GM12878 (cell line): ENCODE measurements at regions not wholly inside any gene's neighbourhood (a gene's known extent, or its start where the extent isn't known, plus 50 kb on each side); places are given as distances from the start of the nearest gene placed in this dataset.

Experiments
- ATAC-seq: fragments of 200-7000 bp; cut with Tn5 transposase; 3 replicates; pipeline ENCODE4 v1.9.1; 2020; ENCODE audit warnings: mild to moderate bottlenecking, moderate library complexity
- BruUV-seq: library from RNA; stranded (reverse); fragments of 400-500 nt; replicated peaks from 2 replicates; lab custom pipeline; 2021; lab: Mats Ljungman, UMichigan
- CTCF ChIA-PET: fragments of 300-600 bp; sonication (Branson Sonifier 250); formaldehyde crosslinking; extraction: SDS; loops from one replicate; lab custom pipeline; 2021; ENCODE audit warnings: inconsistent platforms; lab: Yijun Ruan, JAX
- POLR2A ChIA-PET: fragments of 350-600 bp; formaldehyde crosslinking; extraction: SDS; loops from one replicate; lab custom pipeline; 2021; ENCODE audit warnings: inconsistent platforms; lab: Charles Lee
- RAD21 ChIA-PET: fragments of 300-600 bp; sonication (Branson Sonifier 250); formaldehyde crosslinking; loops from one replicate; lab custom pipeline; 2023; ENCODE audit warnings: antibody characterized with exemption; ENCODE audit not compliant: unreplicated experiment; lab: Charles Lee
- SMC1A ChIA-PET: fragments of 300-600 bp; sonication (Branson Sonifier 250); formaldehyde crosslinking; loops from one replicate; lab custom pipeline; 2023; ENCODE audit not compliant: unreplicated experiment, uncharacterized antibody; lab: Charles Lee
- DNase-seq: peaks from one replicate; pipeline ENCODE4 v3.0.0-alpha.2; 2011; ENCODE audit warnings: low read depth, low spot score
- FAIRE-seq: peaks from 3 replicates; lab custom pipeline; 2011; peaks lifted over from hg19 to GRCh38; lab: Jason Lieb, UNC
- H2AFZ ChIP-seq: 2 replicates; pipeline ENCODE4 v1.6.0; 2011; ENCODE audit warnings: low read depth, low read length, control low read depth; ENCODE audit not compliant: control insufficient read depth
- H3K27ac ChIP-seq: 2 replicates; pipeline ENCODE4 v1.5.1; 2011; ENCODE audit warnings: control low read depth; ENCODE audit not compliant: control insufficient read depth, insufficient read depth
- H3K27me3 ChIP-seq, 2 experiments: replicated peaks in 1 of 2; 2 replicates each; pipeline versions ENCODE4 v1.6.0 to v1.6.1; 2011; ENCODE audit warnings: low read length in 1 of 2; ENCODE audit not compliant: control insufficient read depth in 2 of 2, insufficient read depth in 2 of 2
- H3K36me3 ChIP-seq, 2 experiments: 2 replicates each; pipeline ENCODE4 v1.5.1; 2011; ENCODE audit warnings: low read length in 1 of 2; ENCODE audit not compliant: control insufficient read depth in 2 of 2, insufficient read depth in 2 of 2
- H3K4me1 ChIP-seq: 2 replicates; pipeline ENCODE4 v1.6.1; 2011; ENCODE audit warnings: mild to moderate bottlenecking, low read length, moderate library complexity, mixed read lengths; ENCODE audit not compliant: control insufficient read depth, insufficient read depth
- H3K4me2 ChIP-seq: 2 replicates; pipeline ENCODE4 v1.6.0; 2011; ENCODE audit warnings: control low read depth; ENCODE audit not compliant: control insufficient read depth, insufficient read depth
- H3K4me3 ChIP-seq: fragments of 200-600 bp; sonication (generic); 2 replicates; pipeline ENCODE4 v1.5.1; 2016
- H3K79me2 ChIP-seq: 2 replicates; pipeline ENCODE4 v1.6.0; 2011; ENCODE audit warnings: low read length; ENCODE audit not compliant: control insufficient read depth, insufficient read depth
- H3K9ac ChIP-seq: 2 replicates; pipeline ENCODE4 v1.8.0; 2011; ENCODE audit warnings: low read length, control low read depth, mixed read lengths; ENCODE audit not compliant: control insufficient read depth, insufficient read depth
- H3K9me3 ChIP-seq: replicated peaks from 3 replicates; pipeline ENCODE4 v1.5.1; 2011; ENCODE audit warnings: mild to moderate bottlenecking, low read length; ENCODE audit not compliant: control insufficient read depth, insufficient read depth
- H4K20me1 ChIP-seq: 2 replicates; pipeline ENCODE4 v1.6.0; 2011; ENCODE audit not compliant: control insufficient read depth, insufficient read depth
- ATF2 ChIP-seq: IDR thresholded peaks from 2 replicates; pipeline ENCODE4 v1.6.1; 2012; ENCODE audit warnings: low read length, inconsistent platforms
- ATF7 ChIP-seq: fragments of 450-650 bp; IDR thresholded peaks from 2 replicates; pipeline ENCODE4 v1.6.1; 2016; ENCODE audit warnings: low read depth, mild to moderate bottlenecking
- CHD1 ChIP-seq: IDR thresholded peaks from 2 replicates; pipeline ENCODE4 v1.6.1; 2012; ENCODE audit warnings: low read depth, low read length, improper control_type of control experiment
- IRF5 ChIP-seq: fragments of 450-650 bp; IDR thresholded peaks from 2 replicates; pipeline ENCODE4 v1.6.1; 2017; ENCODE audit warnings: borderline replicate concordance
- MLLT1 ChIP-seq: fragments of 450-650 bp; IDR thresholded peaks from 2 replicates; pipeline ENCODE4 v1.6.1; 2016; ENCODE audit warnings: mild to moderate bottlenecking
- MTA2 ChIP-seq: fragments of 450-650 bp; IDR thresholded peaks from 2 replicates; pipeline ENCODE4 v1.6.1; 2016; ENCODE audit warnings: low read depth, mild to moderate bottlenecking, moderate library complexity
- RCOR1 ChIP-seq: conservative IDR thresholded peaks from 2 replicates; pipeline ENCODE4 v1.6.1; 2012; ENCODE audit warnings: low read depth, low read length, improper control_type of control experiment
- SIX5 ChIP-seq: IDR thresholded peaks from 2 replicates; pipeline ENCODE4 v1.6.1; 2011; ENCODE audit warnings: mild to moderate bottlenecking, low read depth, low read length, moderate library complexity; ENCODE audit not compliant: severe bottlenecking
- SMAD5 ChIP-seq: IDR thresholded peaks from 2 replicates; pipeline ENCODE4 v1.6.1; 2016; ENCODE audit warnings: antibody characterized with exemption, low read depth
- SPI1 ChIP-seq: IDR thresholded peaks from 2 replicates; pipeline ENCODE4 v1.6.1; 2011; ENCODE audit warnings: low read depth, mild to moderate bottlenecking, low read length, moderate library complexity, borderline replicate concordance; ENCODE audit not compliant: insufficient read depth
- YBX1 ChIP-seq: fragments of 450-650 bp; IDR thresholded peaks from 2 replicates; pipeline ENCODE4 v1.6.1; 2016; ENCODE audit warnings: antibody characterized with exemption
- WGBS: methylation state at CpG from one replicate; pipeline ENCODE4 v1.1.6; 2016; ENCODE audit warnings: low lambda C conversion rate; ENCODE audit not compliant: insufficient replicate concordance, insufficient coverage; ENCODE audit errors: missing lambda C conversion rate; 5-methylcytosine and 5-hydroxymethylcytosine counted together
- in situ Hi-C: fragments of 300-500 bp; cut with MboI; formaldehyde crosslinking; loops from 9 replicates; pipeline ENCODE4 v1.14.3; 2018; ENCODE audit warnings: mixed read lengths
- intact Hi-C: fragments of 100-400 bp; cut with micrococcal nuclease; formaldehyde crosslinking; loops from one replicate; pipeline ENCODE4 v1.14.2; 2022; ENCODE audit not compliant: unreplicated experiment
- TF ChIP-seq, protein P1 (sequence below): IDR thresholded peaks from 2 replicates; pipeline ENCODE4 v1.6.1; 2012; ENCODE audit warnings: improper control_type of control experiment, low read depth, low read length; ENCODE audit not compliant: insufficient replicate concordance

GRCh38 chr3:116929505-116930222, 220.1 kb downstream of the TUSC7 start (continued):
- no peak for TF ChIP-seq IRF5
- TF ChIP-seq SPI1: no peak

DNA sequence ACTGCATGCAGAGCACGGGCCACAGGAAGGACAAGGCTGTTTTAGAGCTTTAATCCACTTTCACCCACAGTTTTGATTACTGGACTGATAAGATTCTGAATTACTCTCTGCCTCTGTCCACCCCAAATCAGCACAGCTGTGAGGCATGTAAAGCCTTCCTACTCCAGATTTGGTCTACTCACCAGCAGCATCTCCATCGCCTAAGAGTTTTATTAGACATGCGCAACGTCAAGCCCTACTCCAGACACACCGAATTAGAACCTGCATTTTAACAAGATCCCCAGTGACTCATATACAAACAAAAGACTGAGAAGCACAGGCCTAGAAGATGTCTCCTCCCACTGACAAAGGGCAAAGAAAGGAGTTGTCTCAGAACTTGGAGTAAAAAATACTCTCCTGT, 221.2 kb downstream of the TUSC7 start:
- H3K79me2 ChIP-seq: no peaks in the 10 kb centered on the region
- H3K4me2 ChIP-seq: no peak overlapping the region
- ChIA-PET RAD21 (no interaction called here), CTCF (no interaction called here), POLR2A (no interaction called here), SMC1A (interaction anchor here (1.4 kb wide), 1 partner anchor 9 kb away, joined by 4 read pairs; no protein-coding TSS in a partner anchor)
- no peaks in the 10 kb centered on the region; a peak in 1 of 4 replicates for H3K27me3 ChIP-seq
- no peak overlapping the region for H3K9ac ChIP-seq
- H3K4me3 ChIP-seq: no peak overlapping the region
- H3K27ac ChIP-seq: no peak overlapping the region
- no peaks in the 10 kb centered on the region for H4K20me1 ChIP-seq
- in situ Hi-C loops (no loop called here), intact Hi-C loops (no loop called here)
- 72% methylated on average over 5 of the region's 5 CpGs for WGBS
- H3K9me3 ChIP-seq: no peaks in the 10 kb centered on the region
- no peak overlapping the region for H2AFZ ChIP-seq
- DNase-seq (no peak), ATAC-seq (no peak), FAIRE-seq (no peak)
- no TSS peak for BruUV-seq
- H3K36me3 ChIP-seq: no peaks in the 10 kb centered on the region
- no peaks in the 10 kb centered on the region; the same call in 1 of the 2 replicates for H3K4me1 ChIP-seq
- TF ChIP-seq, protein P1, sequence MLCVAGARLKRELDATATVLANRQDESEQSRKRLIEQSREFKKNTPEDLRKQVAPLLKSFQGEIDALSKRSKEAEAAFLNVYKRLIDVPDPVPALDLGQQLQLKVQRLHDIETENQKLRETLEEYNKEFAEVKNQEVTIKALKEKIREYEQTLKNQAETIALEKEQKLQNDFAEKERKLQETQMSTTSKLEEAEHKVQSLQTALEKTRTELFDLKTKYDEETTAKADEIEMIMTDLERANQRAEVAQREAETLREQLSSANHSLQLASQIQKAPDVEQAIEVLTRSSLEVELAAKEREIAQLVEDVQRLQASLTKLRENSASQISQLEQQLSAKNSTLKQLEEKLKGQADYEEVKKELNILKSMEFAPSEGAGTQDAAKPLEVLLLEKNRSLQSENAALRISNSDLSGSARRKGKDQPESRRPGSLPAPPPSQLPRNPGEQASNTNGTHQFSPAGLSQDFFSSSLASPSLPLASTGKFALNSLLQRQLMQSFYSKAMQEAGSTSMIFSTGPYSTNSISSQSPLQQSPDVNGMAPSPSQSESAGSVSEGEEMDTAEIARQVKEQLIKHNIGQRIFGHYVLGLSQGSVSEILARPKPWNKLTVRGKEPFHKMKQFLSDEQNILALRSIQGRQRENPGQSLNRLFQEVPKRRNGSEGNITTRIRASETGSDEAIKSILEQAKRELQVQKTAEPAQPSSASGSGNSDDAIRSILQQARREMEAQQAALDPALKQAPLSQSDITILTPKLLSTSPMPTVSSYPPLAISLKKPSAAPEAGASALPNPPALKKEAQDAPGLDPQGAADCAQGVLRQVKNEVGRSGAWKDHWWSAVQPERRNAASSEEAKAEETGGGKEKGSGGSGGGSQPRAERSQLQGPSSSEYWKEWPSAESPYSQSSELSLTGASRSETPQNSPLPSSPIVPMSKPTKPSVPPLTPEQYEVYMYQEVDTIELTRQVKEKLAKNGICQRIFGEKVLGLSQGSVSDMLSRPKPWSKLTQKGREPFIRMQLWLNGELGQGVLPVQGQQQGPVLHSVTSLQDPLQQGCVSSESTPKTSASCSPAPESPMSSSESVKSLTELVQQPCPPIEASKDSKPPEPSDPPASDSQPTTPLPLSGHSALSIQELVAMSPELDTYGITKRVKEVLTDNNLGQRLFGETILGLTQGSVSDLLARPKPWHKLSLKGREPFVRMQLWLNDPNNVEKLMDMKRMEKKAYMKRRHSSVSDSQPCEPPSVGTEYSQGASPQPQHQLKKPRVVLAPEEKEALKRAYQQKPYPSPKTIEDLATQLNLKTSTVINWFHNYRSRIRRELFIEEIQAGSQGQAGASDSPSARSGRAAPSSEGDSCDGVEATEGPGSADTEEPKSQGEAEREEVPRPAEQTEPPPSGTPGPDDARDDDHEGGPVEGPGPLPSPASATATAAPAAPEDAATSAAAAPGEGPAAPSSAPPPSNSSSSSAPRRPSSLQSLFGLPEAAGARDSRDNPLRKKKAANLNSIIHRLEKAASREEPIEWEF: no peak
- TF ChIP-seq ATF7: no peak
- TF ChIP-seq MTA2: no peak
- TF ChIP-seq ATF2: no peak
- no peak for TF ChIP-seq CHD1
- TF ChIP-seq MLLT1: no peak
- no peak for TF ChIP-seq SIX5
- TF ChIP-seq SMAD5: no peak
- TF ChIP-seq RCOR1: no peak
- TF ChIP-seq YBX1: no peak
